ENCODE measurements at regions not wholly inside any gene's neighbourhood (a gene's known extent, or its start where the extent isn't known, plus 50 kb on each side); places are given as distances from the start of the nearest gene placed in this dataset.

DNA sequence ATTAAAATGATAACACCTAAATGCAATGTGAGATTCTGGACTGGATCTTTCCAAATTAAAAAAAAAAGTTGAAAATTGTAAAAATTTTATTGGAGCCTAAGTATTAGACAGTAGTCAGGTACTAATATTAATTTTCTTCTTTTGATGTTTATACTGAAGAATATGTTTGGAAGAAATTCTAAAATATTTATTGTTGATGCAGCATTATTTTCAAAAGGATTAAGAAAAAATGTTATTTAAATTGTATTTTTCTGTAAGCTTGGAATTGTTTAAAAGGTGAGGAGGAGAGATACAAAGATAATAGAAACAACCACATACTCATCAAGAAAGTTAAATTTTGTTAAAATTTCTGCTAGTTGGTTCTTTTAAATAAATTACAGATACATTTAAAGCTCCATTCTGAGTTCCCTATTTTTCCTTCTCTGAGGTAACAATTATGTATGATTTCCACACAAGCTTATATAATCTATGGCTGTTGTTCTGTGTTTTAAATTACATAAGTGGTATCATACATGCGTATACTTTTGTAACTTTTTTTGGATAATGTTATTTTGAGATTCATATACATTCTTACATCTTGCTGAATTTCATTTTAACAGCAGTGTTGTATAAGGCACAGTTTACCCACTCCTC lies 180.3 kb upstream of the RGS18 start:
- ATAC-seq (no peak), DNase-seq (no peak)
- Histone ChIP-seq H3K4me3 (no peak overlapping the region), H3K4me1 (ENCODE audit: low read depth) (no peaks in the 10 kb centered on the region), H3K9me3 (no peaks in the 10 kb centered on the region), H3K36me3 (ENCODE audit: low read depth) (no peaks in the 10 kb centered on the region)
- TF ChIP-seq, protein P1, sequence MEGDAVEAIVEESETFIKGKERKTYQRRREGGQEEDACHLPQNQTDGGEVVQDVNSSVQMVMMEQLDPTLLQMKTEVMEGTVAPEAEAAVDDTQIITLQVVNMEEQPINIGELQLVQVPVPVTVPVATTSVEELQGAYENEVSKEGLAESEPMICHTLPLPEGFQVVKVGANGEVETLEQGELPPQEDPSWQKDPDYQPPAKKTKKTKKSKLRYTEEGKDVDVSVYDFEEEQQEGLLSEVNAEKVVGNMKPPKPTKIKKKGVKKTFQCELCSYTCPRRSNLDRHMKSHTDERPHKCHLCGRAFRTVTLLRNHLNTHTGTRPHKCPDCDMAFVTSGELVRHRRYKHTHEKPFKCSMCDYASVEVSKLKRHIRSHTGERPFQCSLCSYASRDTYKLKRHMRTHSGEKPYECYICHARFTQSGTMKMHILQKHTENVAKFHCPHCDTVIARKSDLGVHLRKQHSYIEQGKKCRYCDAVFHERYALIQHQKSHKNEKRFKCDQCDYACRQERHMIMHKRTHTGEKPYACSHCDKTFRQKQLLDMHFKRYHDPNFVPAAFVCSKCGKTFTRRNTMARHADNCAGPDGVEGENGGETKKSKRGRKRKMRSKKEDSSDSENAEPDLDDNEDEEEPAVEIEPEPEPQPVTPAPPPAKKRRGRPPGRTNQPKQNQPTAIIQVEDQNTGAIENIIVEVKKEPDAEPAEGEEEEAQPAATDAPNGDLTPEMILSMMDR (IDR thresholded peaks at IDR 0.05), result no peak
- intact Hi-C loops (cut with DNase I, micrococcal nuclease), result no loop called here

- H3K36me3 ChIP-seq (ENCODE audit: low read depth), result no peaks in the 10 kb centered on the region
- no peaks in the 10 kb centered on the region for H3K9me3 ChIP-seq
- intact Hi-C loops (cut with DNase I, micrococcal nuclease), result no loop called here
- ATAC-seq (no peak), DNase-seq (no peak)
- TF ChIP-seq, protein P1 (IDR thresholded peaks at IDR 0.05), result no peak
- no peak overlapping the region for H3K4me3 ChIP-seq
- no peaks in the 10 kb centered on the region for H3K4me1 ChIP-seq (ENCODE audit: low read depth)
These were observed 173.4 kb upstream of the RGS18 start for GRCh38 chr1:191984856-191985255.

- DNase-seq (no peak), ATAC-seq (no peak)
- intact Hi-C loops (cut with DNase I, micrococcal nuclease), result no loop called here
- Histone ChIP-seq H3K9me3 (no peaks in the 10 kb centered on the region), H3K36me3 (ENCODE audit: low read depth) (no peaks in the 10 kb centered on the region), H3K4me1 (ENCODE audit: low read depth) (no peaks in the 10 kb centered on the region), H3K4me3 (no peak overlapping the region)
- TF ChIP-seq, protein P1 (IDR thresholded peaks at IDR 0.05), result no peak
These were observed 166.1 kb upstream of the RGS18 start for GRCh38 chr1:191992118-191992517.

DNA sequence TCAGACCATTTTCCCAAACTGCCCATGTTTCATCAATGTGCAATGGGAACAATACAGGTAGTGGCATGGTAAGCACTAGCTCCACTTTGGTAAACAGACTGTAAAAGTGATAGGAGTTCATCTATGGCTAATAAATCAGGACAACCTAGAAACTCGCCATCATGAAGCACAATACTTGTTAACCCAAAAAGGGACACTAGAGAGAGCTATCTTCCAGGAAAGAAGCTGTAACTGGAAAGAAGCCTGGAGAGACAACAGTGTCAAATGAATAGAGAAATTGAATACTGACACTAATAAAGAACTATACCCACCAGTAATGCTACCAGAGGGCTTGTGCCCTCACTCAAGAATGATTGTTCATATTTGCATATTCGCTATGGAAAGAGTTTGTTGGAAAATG lies 164.7 kb upstream of the RGS18 start:
- DNase-seq (no peak), ATAC-seq (no peak)
- TF ChIP-seq, protein P1 (IDR thresholded peaks at IDR 0.05), result no peak
- Histone ChIP-seq H3K9me3 (no peaks in the 10 kb centered on the region), H3K4me1 (ENCODE audit: low read depth) (no peaks in the 10 kb centered on the region), H3K36me3 (ENCODE audit: low read depth) (no peaks in the 10 kb centered on the region), H3K4me3 (no peak overlapping the region)
- intact Hi-C loops (cut with DNase I, micrococcal nuclease), result no loop called here

DNA sequence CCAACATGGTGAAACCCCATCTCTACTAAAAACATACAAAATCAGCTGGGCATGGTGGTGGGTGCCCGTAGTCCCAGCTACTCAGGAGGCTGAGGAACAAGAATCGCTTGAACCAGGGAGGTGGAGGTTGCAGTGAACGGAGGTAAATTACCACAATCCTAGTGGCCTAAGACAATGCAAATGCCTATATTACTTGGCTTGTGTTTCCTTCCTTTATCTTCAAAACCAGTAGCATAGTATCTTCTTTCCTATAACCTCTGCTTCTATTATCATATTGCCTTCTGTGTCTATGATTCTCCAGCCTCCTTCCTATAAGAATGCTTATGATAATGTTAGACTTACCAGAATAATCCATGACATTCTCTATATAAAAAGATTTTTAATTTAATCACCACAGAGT lies 156.2 kb upstream of the RGS18 start:
- no peak for DNase-seq
- TF ChIP-seq, protein P1 (IDR thresholded peaks at IDR 0.05), result no peak
- Histone ChIP-seq H3K4me3 (no peak overlapping the region), H3K4me1 (ENCODE audit: low read depth) (no peaks in the 10 kb centered on the region), H3K9me3 (no peaks in the 10 kb centered on the region), H3K36me3 (ENCODE audit: low read depth) (no peaks in the 10 kb centered on the region)
- ATAC-seq, result no peak
- intact Hi-C loops (cut with DNase I, micrococcal nuclease), result no loop called here
